GM12878 (cell line): ENCODE measurements at regions not wholly inside any gene's neighbourhood (a gene's known extent, or its start where the extent isn't known, plus 50 kb on each side); places are given as distances from the start of the nearest gene placed in this dataset.

Source experiments
- ATAC-seq: fragments of 200-7000 bp; cut with Tn5 transposase; 3 replicates; pipeline ENCODE4 v1.9.1; 2020; ENCODE audit warnings: mild to moderate bottlenecking, moderate library complexity
- BruUV-seq: library from RNA; stranded (reverse); fragments of 400-500 nt; replicated peaks from 2 replicates; lab custom pipeline; 2021; lab: Mats Ljungman, UMichigan
- CTCF ChIA-PET: fragments of 300-600 bp; sonication (Branson Sonifier 250); formaldehyde crosslinking; extraction: SDS; loops from one replicate; lab custom pipeline; 2021; ENCODE audit warnings: inconsistent platforms; lab: Yijun Ruan, JAX
- POLR2A ChIA-PET: fragments of 350-600 bp; formaldehyde crosslinking; extraction: SDS; loops from one replicate; lab custom pipeline; 2021; ENCODE audit warnings: inconsistent platforms; lab: Charles Lee
- RAD21 ChIA-PET: fragments of 300-600 bp; sonication (Branson Sonifier 250); formaldehyde crosslinking; loops from one replicate; lab custom pipeline; 2023; ENCODE audit warnings: antibody characterized with exemption; ENCODE audit not compliant: unreplicated experiment; lab: Charles Lee
- SMC1A ChIA-PET: fragments of 300-600 bp; sonication (Branson Sonifier 250); formaldehyde crosslinking; loops from one replicate; lab custom pipeline; 2023; ENCODE audit not compliant: unreplicated experiment, uncharacterized antibody; lab: Charles Lee
- DNase-seq: peaks from one replicate; pipeline ENCODE4 v3.0.0-alpha.2; 2011; ENCODE audit warnings: low read depth, low spot score
- FAIRE-seq: peaks from 3 replicates; lab custom pipeline; 2011; peaks lifted over from hg19 to GRCh38; lab: Jason Lieb, UNC
- H2AFZ ChIP-seq: 2 replicates; pipeline ENCODE4 v1.6.0; 2011; ENCODE audit warnings: low read depth, low read length, control low read depth; ENCODE audit not compliant: control insufficient read depth
- H3K27ac ChIP-seq: 2 replicates; pipeline ENCODE4 v1.5.1; 2011; ENCODE audit warnings: control low read depth; ENCODE audit not compliant: control insufficient read depth, insufficient read depth
- H3K27me3 ChIP-seq, 2 experiments: replicated peaks in 1 of 2; 2 replicates each; pipeline versions ENCODE4 v1.6.0 to v1.6.1; 2011; ENCODE audit warnings: low read length in 1 of 2; ENCODE audit not compliant: control insufficient read depth in 2 of 2, insufficient read depth in 2 of 2
- H3K36me3 ChIP-seq, 2 experiments: 2 replicates each; pipeline ENCODE4 v1.5.1; 2011; ENCODE audit warnings: low read length in 1 of 2; ENCODE audit not compliant: control insufficient read depth in 2 of 2, insufficient read depth in 2 of 2
- H3K4me1 ChIP-seq: 2 replicates; pipeline ENCODE4 v1.6.1; 2011; ENCODE audit warnings: mild to moderate bottlenecking, low read length, moderate library complexity, mixed read lengths; ENCODE audit not compliant: control insufficient read depth, insufficient read depth
- H3K4me2 ChIP-seq: 2 replicates; pipeline ENCODE4 v1.6.0; 2011; ENCODE audit warnings: control low read depth; ENCODE audit not compliant: control insufficient read depth, insufficient read depth
- H3K4me3 ChIP-seq: fragments of 200-600 bp; sonication (generic); 2 replicates; pipeline ENCODE4 v1.5.1; 2016
- H3K79me2 ChIP-seq: 2 replicates; pipeline ENCODE4 v1.6.0; 2011; ENCODE audit warnings: low read length; ENCODE audit not compliant: control insufficient read depth, insufficient read depth
- H3K9ac ChIP-seq: 2 replicates; pipeline ENCODE4 v1.8.0; 2011; ENCODE audit warnings: low read length, control low read depth, mixed read lengths; ENCODE audit not compliant: control insufficient read depth, insufficient read depth
- H3K9me3 ChIP-seq: replicated peaks from 3 replicates; pipeline ENCODE4 v1.5.1; 2011; ENCODE audit warnings: mild to moderate bottlenecking, low read length; ENCODE audit not compliant: control insufficient read depth, insufficient read depth
- H4K20me1 ChIP-seq: 2 replicates; pipeline ENCODE4 v1.6.0; 2011; ENCODE audit not compliant: control insufficient read depth, insufficient read depth
- CEBPZ ChIP-seq: fragments of 150-350 bp; IDR thresholded peaks from 2 replicates; pipeline ENCODE4 v1.6.1; 2016; ENCODE audit warnings: low read depth, low read length
- EGR1 ChIP-seq, 2 experiments: IDR thresholded peaks; 1 replicate in 1 of 2; 2 replicates in 1 of 2; pipeline ENCODE4 v1.6.1; 2011 to 2012; ENCODE audit warnings: low read depth in 2 of 2, low read length in 2 of 2, borderline replicate concordance in 1 of 2, mild to moderate bottlenecking in 1 of 2, moderate library complexity in 1 of 2
- ESRRA ChIP-seq: IDR thresholded peaks from 2 replicates; pipeline ENCODE4 v1.6.1; 2012; ENCODE audit warnings: mild to moderate bottlenecking, low read length, improper control_type of control experiment
- GATAD2B ChIP-seq: fragments of 450-650 bp; conservative IDR thresholded peaks from 2 replicates; pipeline ENCODE4 v1.6.1; 2017; ENCODE audit warnings: low read depth, mild to moderate bottlenecking, moderate library complexity
- IKZF1 ChIP-seq: fragments of 450-650 bp; conservative IDR thresholded peaks from 2 replicates; pipeline ENCODE4 v1.6.1; 2017; ENCODE audit warnings: antibody characterized with exemption, mild to moderate bottlenecking
- JUNB ChIP-seq: IDR thresholded peaks from 2 replicates; pipeline ENCODE4 v1.6.1; 2016; ENCODE audit warnings: antibody characterized with exemption, mild to moderate bottlenecking
- KAT2A ChIP-seq: conservative IDR thresholded peaks from 2 replicates; pipeline ENCODE4 v1.6.1; 2011; ENCODE audit warnings: low read depth, low read length; ENCODE audit not compliant: control insufficient read depth
- LARP7 ChIP-seq: fragments of 450-650 bp; IDR thresholded peaks from 2 replicates; pipeline ENCODE4 v1.6.1; 2017; ENCODE audit warnings: mild to moderate bottlenecking
- NBN ChIP-seq: fragments of 450-650 bp; IDR thresholded peaks from 2 replicates; pipeline ENCODE4 v1.6.1; 2016
- NR2C1 ChIP-seq: fragments of 450-650 bp; IDR thresholded peaks from 2 replicates; pipeline ENCODE4 v1.6.1; 2017; ENCODE audit warnings: antibody characterized with exemption, mild to moderate bottlenecking, moderate library complexity
- SP1 ChIP-seq: IDR thresholded peaks from one replicate; pipeline ENCODE4 v1.6.1; 2011; ENCODE audit warnings: low read depth, low read length
- USF1 ChIP-seq: IDR thresholded peaks from 2 replicates; pipeline ENCODE4 v1.6.1; 2011; ENCODE audit warnings: borderline replicate concordance, low read depth, mild to moderate bottlenecking, moderate library complexity, mixed read lengths, low read length; ENCODE audit not compliant: insufficient read depth; ENCODE audit errors: extremely low read length
- YBX1 ChIP-seq: fragments of 450-650 bp; IDR thresholded peaks from 2 replicates; pipeline ENCODE4 v1.6.1; 2016; ENCODE audit warnings: antibody characterized with exemption
- WGBS: methylation state at CpG from one replicate; pipeline ENCODE4 v1.1.6; 2016; ENCODE audit warnings: low lambda C conversion rate; ENCODE audit not compliant: insufficient replicate concordance, insufficient coverage; ENCODE audit errors: missing lambda C conversion rate; 5-methylcytosine and 5-hydroxymethylcytosine counted together
- in situ Hi-C: fragments of 300-500 bp; cut with MboI; formaldehyde crosslinking; loops from 9 replicates; pipeline ENCODE4 v1.14.3; 2018; ENCODE audit warnings: mixed read lengths
- intact Hi-C: fragments of 100-400 bp; cut with micrococcal nuclease; formaldehyde crosslinking; loops from one replicate; pipeline ENCODE4 v1.14.2; 2022; ENCODE audit not compliant: unreplicated experiment

- FAIRE-seq = no peak
- H3K79me2 ChIP-seq = no peaks in the 10 kb centered on the region
- H3K27ac ChIP-seq = no peak overlapping the region
- ChIA-PET POLR2A (no interaction called here), RAD21 (no interaction called here), CTCF (no interaction called here), SMC1A (interaction anchor here (2.3 kb wide), 1 partner anchor 9 kb away, joined by 8 read pairs; no protein-coding TSS in a partner anchor)
- no peaks in the 10 kb centered on the region for H4K20me1 ChIP-seq
- intact Hi-C loops (no loop called here), in situ Hi-C loops (no loop called here)
- no peaks in the 10 kb centered on the region for H3K4me1 ChIP-seq
- no peak overlapping the region for H2AFZ ChIP-seq
- no peaks in the 10 kb centered on the region for H3K36me3 ChIP-seq
- H3K9me3 ChIP-seq = no peaks in the 10 kb centered on the region
- no TSS peak for BruUV-seq
- WGBS = 45% methylated on average over 1 of the region's 1 CpG
- TF ChIP-seq ESRRA (no peak), CEBPZ (no peak), GATAD2B (no peak), YBX1 (no peak), EGR1 (IDR thresholded peaks at IDR 0.05; ENCODE audit: borderline replicate concordance in 1 of 2, low read depth in 2 of 2, low read length in 2 of 2) (no peak), JUNB (no peak), SP1 (no peak), NR2C1 (no peak), NBN (no peak), LARP7 (no peak), USF1 (no peak), KAT2A (no peak), IKZF1 (no peak)
- no peak overlapping the region for H3K9ac ChIP-seq
- H3K27me3 ChIP-seq = no peaks in the 10 kb centered on the region
- no peak for DNase-seq
- H3K4me2 ChIP-seq = no peak overlapping the region
- no peak for ATAC-seq
- no peak overlapping the region for H3K4me3 ChIP-seq
Observed at GRCh38 chr15:95919460-95919859, 411.0 kb upstream of the NR2F2 start.
